ENCODE measurements at regions not wholly inside any gene's neighbourhood (a gene's known extent, or its start where the extent isn't known, plus 50 kb on each side); places are given as distances from the start of the nearest gene placed in this dataset.

GRCh38 chr20:10946124-10946880 lies 272.5 kb upstream of the JAG1 start:
- TF ChIP-seq GATA2 (IDR thresholded peaks at IDR 0.05; ENCODE audit: low read depth, low read length): no peak
- TF ChIP-seq GATA3 (IDR thresholded peaks at IDR 0.05; ENCODE audit: low read depth, low read length): no peak

GRCh38 chr20:10947726-10948125 lies 273.9 kb upstream of the JAG1 start:
- no peak for TF ChIP-seq GATA3 (IDR thresholded peaks at IDR 0.05; ENCODE audit: low read depth, low read length)
- TF ChIP-seq GATA2 (IDR thresholded peaks at IDR 0.05; ENCODE audit: low read depth, low read length): no peak

GRCh38 chr20:10949930-10950783 lies 276.4 kb upstream of the JAG1 start:
- no peak for TF ChIP-seq GATA3 (IDR thresholded peaks at IDR 0.05; ENCODE audit: low read depth, low read length)

GRCh38 chr20:10951216-10951615 lies 277.4 kb upstream of the JAG1 start:
- no peak for TF ChIP-seq GATA2 (IDR thresholded peaks at IDR 0.05; ENCODE audit: low read depth, low read length)
- no peak for TF ChIP-seq GATA3 (IDR thresholded peaks at IDR 0.05; ENCODE audit: low read depth, low read length)

- TF ChIP-seq GATA2 (IDR thresholded peaks at IDR 0.05; ENCODE audit: low read depth, low read length) (no peak), GATA3 (IDR thresholded peaks at IDR 0.05; ENCODE audit: low read depth, low read length) (no peak)
Observed at GRCh38 chr20:10951904-10952303, 278.1 kb upstream of the JAG1 start.

- no peak for TF ChIP-seq GATA2 (IDR thresholded peaks at IDR 0.05; ENCODE audit: low read depth, low read length)
- TF ChIP-seq GATA3 (IDR thresholded peaks at IDR 0.05; ENCODE audit: low read depth, low read length): no peak
Observed at GRCh38 chr20:10953437-10953836, 279.6 kb upstream of the JAG1 start.

- no peak for TF ChIP-seq GATA2 (IDR thresholded peaks at IDR 0.05; ENCODE audit: low read depth, low read length)
- no peak for TF ChIP-seq GATA3 (IDR thresholded peaks at IDR 0.05; ENCODE audit: low read depth, low read length)
Observed at GRCh38 chr20:10954137-10954840, 280.5 kb upstream of the JAG1 start.

- no peak for TF ChIP-seq GATA2 (IDR thresholded peaks at IDR 0.05; ENCODE audit: low read depth, low read length)
- TF ChIP-seq GATA3 (IDR thresholded peaks at IDR 0.05; ENCODE audit: low read depth, low read length): no peak
Observed at GRCh38 chr20:10954908-10955580, 281.2 kb upstream of the JAG1 start.

GRCh38 chr20:10958279-10958678 lies 284.5 kb upstream of the JAG1 start:
- TF ChIP-seq GATA2 (IDR thresholded peaks at IDR 0.05; ENCODE audit: low read depth, low read length): no peak
- TF ChIP-seq GATA3 (IDR thresholded peaks at IDR 0.05; ENCODE audit: low read depth, low read length): no peak

- TF ChIP-seq GATA3 (IDR thresholded peaks at IDR 0.05; ENCODE audit: low read depth, low read length) (no peak), GATA2 (IDR thresholded peaks at IDR 0.05; ENCODE audit: low read depth, low read length) (no peak)
Observed at GRCh38 chr20:10960416-10960815, 286.6 kb upstream of the JAG1 start.

- no peak for TF ChIP-seq GATA3 (IDR thresholded peaks at IDR 0.05; ENCODE audit: low read depth, low read length)
- TF ChIP-seq GATA2 (IDR thresholded peaks at IDR 0.05; ENCODE audit: low read depth, low read length): no peak
Observed at GRCh38 chr20:10961651-10962288, 288.0 kb upstream of the JAG1 start.

- TF ChIP-seq GATA2 (IDR thresholded peaks at IDR 0.05; ENCODE audit: low read depth, low read length): no peak
- TF ChIP-seq GATA3 (IDR thresholded peaks at IDR 0.05; ENCODE audit: low read depth, low read length): no peak
Observed at GRCh38 chr20:10962937-10963336, 289.1 kb upstream of the JAG1 start.

- no peak for TF ChIP-seq GATA3 (IDR thresholded peaks at IDR 0.05; ENCODE audit: low read depth, low read length)
- no peak for TF ChIP-seq GATA2 (IDR thresholded peaks at IDR 0.05; ENCODE audit: low read depth, low read length)
Observed at GRCh38 chr20:10963717-10964266, 290.0 kb upstream of the JAG1 start.

Data from SH-SY5Y (cell line).